HG03064 (cell line): ENCODE measurements at regions not wholly inside any gene's neighbourhood (a gene's known extent, or its start where the extent isn't known, plus 50 kb on each side); places are given as distances from the start of the nearest gene placed in this dataset.
"Not testable (repeated sequence)": the region's sequence is repeated elsewhere in the genome, so short reads cannot be mapped to it uniquely, and the experiment has no call there.

Experiments
- ATAC-seq: cut with Tn5 transposase; IDR thresholded peaks from one replicate; pipeline ENCODE4 v1.9.1; 2021; ENCODE audit warnings: low read depth; ENCODE audit not compliant: unreplicated experiment

GRCh38 chr3:72661115-72661457, 187.2 kb downstream of the SHQ1 start:
- ATAC-seq: no peak

- ATAC-seq: no peak
Measured at GRCh38 chr3:72660270-72661114, 187.8 kb downstream of the SHQ1 start.

- no peak for ATAC-seq
Measured at GRCh38 chr3:72659596-72659995, 188.6 kb downstream of the SHQ1 start.

GRCh38 chr3:72659188-72659587, 189.1 kb downstream of the SHQ1 start:
- ATAC-seq: no peak

- ATAC-seq: no peak
Measured at GRCh38 chr3:72658466-72659100, 189.7 kb downstream of the SHQ1 start.

GRCh38 chr3:72657666-72658065, 190.6 kb downstream of the SHQ1 start:
- no peak for ATAC-seq

GRCh38 chr3:72655723-72656122, 192.5 kb downstream of the SHQ1 start:
- no peak for ATAC-seq

GRCh38 chr3:72655131-72655551, 193.1 kb downstream of the SHQ1 start:
- ATAC-seq: no peak

- ATAC-seq: no peak
Measured at GRCh38 chr3:72652395-72652794, 195.8 kb downstream of the SHQ1 start.

GRCh38 chr3:72651498-72651897, 196.7 kb downstream of the SHQ1 start:
- ATAC-seq: no peak

GRCh38 chr3:72646263-72646662, 202.0 kb downstream of the SHQ1 start:
- no peak for ATAC-seq

- not testable (repeated sequence) for ATAC-seq
Measured at GRCh38 chr3:72643635-72644034, 204.6 kb downstream of the SHQ1 start.

GRCh38 chr3:72641684-72642083, 206.6 kb downstream of the SHQ1 start:
- ATAC-seq: no peak

GRCh38 chr3:72641072-72641471, 207.2 kb downstream of the SHQ1 start:
- ATAC-seq: no peak

GRCh38 chr3:72636969-72637597, 211.2 kb downstream of the SHQ1 start:
- no peak for ATAC-seq

GRCh38 chr3:72635551-72635950, 212.7 kb downstream of the SHQ1 start:
- ATAC-seq: no peak

GRCh38 chr3:72634128-72634527, 214.1 kb downstream of the SHQ1 start:
- ATAC-seq: no peak

- no peak for ATAC-seq
Measured at GRCh38 chr3:72633534-72633933, 214.7 kb downstream of the SHQ1 start.

- ATAC-seq: no peak
Measured at GRCh38 chr3:72633121-72633520, 215.1 kb downstream of the SHQ1 start.

GRCh38 chr3:72632129-72632528, 216.1 kb downstream of the SHQ1 start:
- ATAC-seq: no peak

GRCh38 chr3:72630969-72631344, 217.3 kb downstream of the SHQ1 start:
- no peak for ATAC-seq
